GM12874 (cell line): ENCODE measurements at regions not wholly inside any gene's neighbourhood (a gene's known extent, or its start where the extent isn't known, plus 50 kb on each side); places are given as distances from the start of the nearest gene placed in this dataset.

Source experiments
- CTCF ChIP-seq: IDR thresholded peaks from 2 replicates; pipeline ENCODE4 v1.5.1; 2011; ENCODE audit warnings: low read depth, mild to moderate bottlenecking, control low read depth, low read length, moderate library complexity; ENCODE audit not compliant: insufficient read depth

GRCh38 chr3:26233374-26233773, 389.2 kb upstream of the LRRC3B start:
- TF ChIP-seq CTCF = no peak

- TF ChIP-seq CTCF = no peak
Observed at GRCh38 chr3:26236531-26236930, 386.0 kb upstream of the LRRC3B start.

- no peak for TF ChIP-seq CTCF
Observed at GRCh38 chr3:26237036-26237682, 385.4 kb upstream of the LRRC3B start.

- TF ChIP-seq CTCF = no peak
Observed at GRCh38 chr3:26245236-26245635, 377.3 kb upstream of the LRRC3B start.

- TF ChIP-seq CTCF = no peak
Observed at GRCh38 chr3:26246901-26247300, 375.7 kb upstream of the LRRC3B start.

- no peak for TF ChIP-seq CTCF
Observed at GRCh38 chr3:26247712-26248111, 374.9 kb upstream of the LRRC3B start.

- no peak for TF ChIP-seq CTCF
Observed at GRCh38 chr3:26252001-26252400, 370.6 kb upstream of the LRRC3B start.
